Panc1 (cell line): ENCODE measurements at regions not wholly inside any gene's neighbourhood (a gene's known extent, or its start where the extent isn't known, plus 50 kb on each side); places are given as distances from the start of the nearest gene placed in this dataset.

Experiments
- ATAC-seq: fragments of 200-7000 bp; cut with Tn5 transposase; 2 replicates; pipeline ENCODE4 v1.9.1; 2020; ENCODE audit warnings: mild to moderate bottlenecking, moderate library complexity
- BruUV-seq: library from RNA; stranded (reverse); fragments of 400-500 nt; replicated peaks from 2 replicates; lab custom pipeline; 2021; lab: Mats Ljungman, UMichigan
- CTCF ChIA-PET: fragments of 300-600 bp; sonication (Branson Sonifier 250); formaldehyde crosslinking; loops from one replicate; lab custom pipeline; 2022; ENCODE audit warnings: antibody characterized with exemption; lab: Charles Lee
- POLR2A ChIA-PET: fragments of 300-600 bp; sonication (Branson Sonifier 250); formaldehyde crosslinking; loops from one replicate; lab custom pipeline; 2022; ENCODE audit warnings: antibody characterized with exemption; lab: Charles Lee
- DNase-seq: peaks from one replicate; pipeline ENCODE4 v3.0.0-alpha.2; 2010; ENCODE audit warnings: low read depth, low spot score
- H3K27ac ChIP-seq: 2 replicates; pipeline ENCODE4 v1.5.1; 2011; ENCODE audit warnings: mild to moderate bottlenecking, low read length, inconsistent platforms
- H3K27me3 ChIP-seq: fragments of 200-500 bp; sonication (Bioruptor generic); 2 replicates; pipeline ENCODE4 v1.6.0; 2014; ENCODE audit warnings: low read length, inconsistent platforms; ENCODE audit not compliant: control insufficient read depth, insufficient read depth
- H3K36me3 ChIP-seq: fragments of 200-500 bp; sonication (Bioruptor generic); 2 replicates; pipeline ENCODE4 v1.5.1; 2014; ENCODE audit warnings: inconsistent platforms, mild to moderate bottlenecking, low read length, moderate library complexity; ENCODE audit not compliant: control insufficient read depth, insufficient read depth
- H3K4me1 ChIP-seq: 2 replicates; pipeline ENCODE4 v1.5.1; 2011; ENCODE audit warnings: inconsistent platforms, mild to moderate bottlenecking, low read length, moderate library complexity; ENCODE audit not compliant: control insufficient read depth, insufficient read depth
- H3K4me3 ChIP-seq, 2 experiments: 2 replicates each; pipeline ENCODE4 v1.5.1; 2011 to 2012; ENCODE audit warnings: low read depth in 2 of 2, low read length in 2 of 2, mild to moderate bottlenecking in 2 of 2, inconsistent platforms in 1 of 2, moderate library complexity in 1 of 2
- H3K9me3 ChIP-seq: fragments of 200-500 bp; sonication (Bioruptor generic); 2 replicates; pipeline ENCODE4 v1.5.1; 2014; ENCODE audit warnings: low read depth, mild to moderate bottlenecking, inconsistent platforms, low read length, moderate library complexity; ENCODE audit not compliant: control insufficient read depth, insufficient read depth
- CTCF ChIP-seq: fragments of 450-650 bp; IDR thresholded peaks from 2 replicates; pipeline ENCODE4 v1.5.1; 2017; ENCODE audit warnings: mild to moderate bottlenecking
- POLR2AphosphoS5 ChIP-seq: IDR thresholded peaks from 2 replicates; pipeline ENCODE4 v1.6.1; 2012; ENCODE audit warnings: mild to moderate bottlenecking, low read depth, low read length, moderate library complexity
- REST ChIP-seq, 2 experiments: IDR thresholded peaks; 2 replicates each; pipeline ENCODE4 v1.6.1; 2011 to 2012; ENCODE audit warnings: low read depth in 2 of 2, control low read depth in 1 of 2, low read length in 1 of 2, mild to moderate bottlenecking in 1 of 2, moderate library complexity in 1 of 2; ENCODE audit not compliant: insufficient read depth in 1 of 2
- SIN3A ChIP-seq: IDR thresholded peaks from 2 replicates; pipeline ENCODE4 v1.6.1; 2012; ENCODE audit warnings: low read depth, mild to moderate bottlenecking, low read length, moderate library complexity, borderline replicate concordance; ENCODE audit not compliant: insufficient read depth
- TCF7L2 ChIP-seq: IDR thresholded peaks from 2 replicates; pipeline ENCODE4 v1.6.1; 2011; ENCODE audit warnings: mild to moderate bottlenecking, low read depth, low read length, inconsistent platforms
- in situ Hi-C: cut with HindIII; loops from 2 replicates; pipeline ENCODE4 v1.10.0; 2016; ENCODE audit warnings: low sequenced_read_pairs, low pct_unique_long_range_greater_than_20kb
- intact Hi-C: fragments of 100-400 bp; cut with micrococcal nuclease; formaldehyde crosslinking; loops from one replicate; pipeline ENCODE4 v1.10.0; 2022; ENCODE audit not compliant: unreplicated experiment

DNA sequence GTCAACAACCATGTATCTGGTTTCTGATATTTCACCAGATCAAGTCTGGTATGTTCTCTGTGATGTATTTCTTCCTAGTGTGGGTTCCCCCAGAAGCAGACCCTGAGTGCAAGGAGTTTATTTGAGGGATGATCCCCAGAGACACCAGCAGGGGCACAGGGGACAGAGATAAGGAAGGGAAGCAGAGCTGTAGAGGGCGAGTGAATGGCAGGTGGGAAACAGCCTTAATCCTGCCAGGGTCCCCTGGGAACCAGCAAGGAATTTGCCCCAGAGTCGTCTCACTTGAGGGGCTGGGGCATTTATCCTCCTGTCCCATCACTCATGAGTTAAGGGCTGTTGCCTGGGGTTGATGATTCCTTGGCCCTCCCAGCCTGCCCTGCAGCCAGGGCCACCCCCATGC is 206.4 kb upstream of the BCOR start:
- ATAC-seq, result no peak
- no peaks in the 10 kb centered on the region for H3K36me3 ChIP-seq
- H3K27ac ChIP-seq, result no peak overlapping the region
- DNase-seq, result no peak
- no TSS peak for BruUV-seq
- in situ Hi-C loops (no loop called here), intact Hi-C loops (no loop called here)
- no peak overlapping the region for H3K4me3 ChIP-seq
- ChIA-PET CTCF (no interaction called here), POLR2A (no interaction called here)
- H3K27me3 ChIP-seq, result no peaks in the 10 kb centered on the region
- no peaks in the 10 kb centered on the region for H3K9me3 ChIP-seq
- H3K4me1 ChIP-seq, result no peaks in the 10 kb centered on the region
- TF ChIP-seq TCF7L2, result no peak
- no peak for TF ChIP-seq POLR2AphosphoS5
- TF ChIP-seq REST (IDR thresholded peaks at IDR 0.05; ENCODE audit: insufficient read depth in 1 of 2, low read depth in 2 of 2, low read length in 1 of 2), result no peak
- TF ChIP-seq CTCF, result no peak
- TF ChIP-seq SIN3A, result no peak

DNA sequence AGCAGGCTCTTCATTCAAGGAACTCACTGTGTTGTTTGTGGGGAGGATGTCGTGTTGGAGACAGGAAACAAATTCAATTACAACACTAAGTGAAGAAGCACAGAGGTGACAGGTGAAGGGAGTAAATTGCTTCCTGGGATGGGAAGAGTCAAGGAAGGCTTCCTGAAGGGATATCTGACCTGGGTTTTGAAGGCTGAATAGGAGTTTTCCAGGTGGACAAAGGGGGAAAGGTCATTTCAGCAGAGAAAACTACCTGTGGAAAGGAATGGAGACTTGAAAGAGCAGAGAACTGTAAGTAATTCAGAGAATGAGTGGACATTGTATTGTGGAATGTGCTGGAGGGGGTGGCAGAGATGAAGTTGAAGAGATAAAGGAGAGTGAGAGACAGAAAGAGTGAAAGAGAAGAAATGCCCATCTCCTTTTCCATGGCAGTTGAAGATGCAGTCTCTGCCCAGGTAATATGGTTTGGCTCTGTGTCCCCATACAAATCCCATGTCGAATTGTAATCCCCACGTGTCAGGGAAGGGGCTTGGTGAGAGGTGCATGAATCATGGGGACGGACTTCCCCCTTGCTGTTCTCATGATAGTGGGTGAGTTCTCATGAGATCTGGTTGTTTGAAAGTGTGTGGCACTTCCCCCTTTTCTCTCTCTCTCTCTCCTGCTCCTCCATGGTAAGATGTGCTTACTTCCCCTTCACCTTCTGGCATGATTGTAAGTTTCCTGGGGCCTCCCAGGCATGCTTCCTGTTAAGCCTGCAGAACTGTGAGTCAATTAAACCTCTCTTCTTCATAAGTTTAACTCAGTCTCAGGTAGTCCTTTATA is 205.7 kb upstream of the BCOR start:
- ChIA-PET CTCF (no interaction called here), POLR2A (no interaction called here)
- intact Hi-C loops, result no loop called here
- Histone ChIP-seq H3K4me1 (no peaks in the 10 kb centered on the region), H3K9me3 (no peaks in the 10 kb centered on the region), H3K27ac (no peak overlapping the region), H3K36me3 (no peaks in the 10 kb centered on the region), H3K27me3 (no peaks in the 10 kb centered on the region), H3K4me3 (no peak overlapping the region)
- DNase-seq, result no peak
- no peak for ATAC-seq
- TF ChIP-seq TCF7L2, result no peak
- no peak for TF ChIP-seq POLR2AphosphoS5
- TF ChIP-seq CTCF, result no peak
- TF ChIP-seq SIN3A, result no peak
- no peak for TF ChIP-seq REST (IDR thresholded peaks at IDR 0.05; ENCODE audit: insufficient read depth in 1 of 2, low read depth in 2 of 2, low read length in 1 of 2)
- in situ Hi-C loops, result no loop called here
- no TSS peak for BruUV-seq
